ENCODE measurements at regions not wholly inside any gene's neighbourhood (a gene's known extent, or its start where the extent isn't known, plus 50 kb on each side); places are given as distances from the start of the nearest gene placed in this dataset.

DNA sequence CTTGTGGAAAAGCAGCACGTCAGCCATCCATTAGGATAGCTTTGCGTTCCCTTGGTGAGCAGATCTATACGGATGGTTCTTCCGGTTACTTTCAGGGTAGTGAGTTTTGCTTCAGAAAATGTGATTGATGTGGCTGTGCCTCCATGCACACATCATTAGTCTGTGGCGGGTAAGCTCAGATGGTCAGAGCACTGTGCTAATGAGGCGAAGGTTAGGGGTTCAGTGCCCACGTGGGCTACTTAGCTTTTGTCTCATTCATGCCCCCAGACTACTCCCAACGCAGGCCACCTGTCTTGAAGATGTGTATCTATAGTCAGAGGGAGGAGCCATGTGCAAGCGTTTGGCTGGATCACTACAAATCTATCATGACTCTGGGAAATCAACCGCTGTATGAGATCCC, 322.8 kb upstream of the POU3F3 start:
- TF ChIP-seq CTCF (IDR thresholded peaks at IDR 0.05; ENCODE audit: insufficient read depth, low read length, poor library complexity, severe bottlenecking) (no peak), EZH2phosphoT487 (conservative IDR thresholded peaks at IDR 0.05; ENCODE audit: low read length) (no peak)
